B cell (primary cell): ENCODE measurements at regions not wholly inside any gene's neighbourhood (a gene's known extent, or its start where the extent isn't known, plus 50 kb on each side); places are given as distances from the start of the nearest gene placed in this dataset.

ENCODE experiments used
- ATAC-seq: fragments of 200-7000 bp; cut with Tn5 transposase; one replicate; pipeline ENCODE4 v1.10.0; 2021; ENCODE audit warnings: low read depth, mild to moderate bottlenecking, moderate number of reproducible peaks, moderate library complexity
- CTCF ChIA-PET: fragments of 350-600 bp; sonication (Branson Sonifier 250); formaldehyde crosslinking; loops from one replicate; lab custom pipeline; 2021; ENCODE audit warnings: antibody characterized with exemption, inconsistent platforms; lab: Charles Lee
- POLR2A ChIA-PET: fragments of 350-600 bp; sonication (Branson Sonifier 250); formaldehyde crosslinking; loops from one replicate; lab custom pipeline; 2021; ENCODE audit warnings: antibody characterized with exemption; lab: Charles Lee
- DNase-seq: peaks from one replicate; pipeline ENCODE4 v3.0.0; 2013
- H2AFZ ChIP-seq: 2 replicates; pipeline ENCODE4 v1.6.1; 2012; ENCODE audit warnings: mild to moderate bottlenecking, low read depth, low read length; ENCODE audit not compliant: insufficient read depth, poor library complexity, severe bottlenecking
- H3K27ac ChIP-seq, 2 donors: 1 replicate in 1 of 2; 2 replicates in 1 of 2; pipeline ENCODE4 v1.5.1; 2012 to 2013; ENCODE audit warnings: low read length in 2 of 2, mild to moderate bottlenecking in 2 of 2, moderate library complexity in 1 of 2
- H3K27me3 ChIP-seq, 4 experiments: fragments of 200-600 bp in 1 of 4; sonication (generic) in 1 of 4; replicated peaks in 1 of 4; 1 replicate in 2 of 4; 2 replicates in 2 of 4; pipeline versions ENCODE4 v1.6.1 to v1.7.0; 2013 to 2016; ENCODE audit warnings: low read length in 3 of 4, mild to moderate bottlenecking in 2 of 4, mixed read lengths in 1 of 4, moderate library complexity in 1 of 4; ENCODE audit not compliant: insufficient read depth in 4 of 4, control insufficient read depth in 3 of 4; ENCODE audit errors: control extremely low read depth in 1 of 4
- H3K36me3 ChIP-seq, 2 experiments: replicated peaks in 1 of 2; 1 replicate in 1 of 2; 2 replicates in 1 of 2; pipeline versions ENCODE4 v1.6.1 to v1.7.1; 2013; ENCODE audit warnings: low read length in 1 of 2; ENCODE audit not compliant: insufficient read depth in 2 of 2, control insufficient read depth in 1 of 2; ENCODE audit errors: control extremely low read depth in 1 of 2, extremely low read depth in 1 of 2
- H3K4me1 ChIP-seq, 2 donors: fragments of 200-600 bp in 1 of 2; sonication (generic) in 1 of 2; 1 replicate in 1 of 2; 2 replicates in 1 of 2; pipeline versions ENCODE4 v1.5.1 to v1.6.1; 2013 to 2017; ENCODE audit warnings: low read length in 2 of 2; ENCODE audit not compliant: control insufficient read depth in 2 of 2, insufficient read depth in 2 of 2
- H3K4me2 ChIP-seq: replicated peaks from 2 replicates; pipeline ENCODE3; 2012; ENCODE audit warnings: mild to moderate bottlenecking, low read depth, low read length; ENCODE audit not compliant: poor library complexity, severe bottlenecking
- H3K4me3 ChIP-seq, 5 experiments: fragments of 200-600 bp in 1 of 5; sonication (generic) in 1 of 5; 1 replicate in 3 of 5; 2 replicates in 2 of 5; pipeline versions ENCODE4 v1.5.1 to v1.7.0; 2011 to 2016; ENCODE audit warnings: low read length in 4 of 5, mild to moderate bottlenecking in 4 of 5, low read depth in 2 of 5, control low read depth in 1 of 5, moderate library complexity in 1 of 5; ENCODE audit not compliant: insufficient read depth in 1 of 5; ENCODE audit errors: control extremely low read depth in 1 of 5, extremely low read depth in 1 of 5
- H3K79me2 ChIP-seq: fragments of 200-600 bp; sonication (generic); one replicate; pipeline ENCODE4 v1.6.0; 2016; ENCODE audit warnings: low read length; ENCODE audit not compliant: control insufficient read depth, insufficient read depth
- H3K9ac ChIP-seq: fragments of 200-600 bp; sonication (generic); 2 replicates; pipeline ENCODE4 v1.6.1; 2017; ENCODE audit warnings: mild to moderate bottlenecking, low read length, moderate library complexity
- H3K9me3 ChIP-seq, 3 donors: one replicate each; pipeline versions ENCODE4 v1.6.1 to v1.7.1; 2013; ENCODE audit warnings: low read length in 2 of 3; ENCODE audit not compliant: control insufficient read depth in 2 of 3, insufficient read depth in 1 of 3; ENCODE audit errors: control extremely low read depth in 1 of 3
- H4K20me1 ChIP-seq: 2 replicates; pipeline ENCODE4 v1.6.0; 2012; ENCODE audit warnings: mild to moderate bottlenecking, low read length; ENCODE audit not compliant: insufficient read depth, control insufficient read depth, poor library complexity, severe bottlenecking
- H3K27ac Mint-ChIP-seq: one replicate; pipeline ENCODE4 v1.8.0; 2021; ENCODE audit warnings: mixed read lengths
- H3K27me3 Mint-ChIP-seq: one replicate; pipeline ENCODE4 v1.8.0; 2021; ENCODE audit warnings: mixed read lengths
- H3K4me1 Mint-ChIP-seq: one replicate; pipeline ENCODE4 v1.8.0; 2021; ENCODE audit warnings: mixed read lengths
- H3K4me3 Mint-ChIP-seq: one replicate; pipeline ENCODE4 v1.8.0; 2021; ENCODE audit warnings: mixed read lengths
- H3K9me3 Mint-ChIP-seq: one replicate; pipeline ENCODE4 v1.8.0; 2022; ENCODE audit warnings: mixed read lengths; ENCODE audit not compliant: insufficient read depth
- CTCF ChIP-seq: fragments of 200-600 bp; IDR thresholded peaks from one replicate; pipeline ENCODE4 v1.8.0; 2022; ENCODE audit warnings: antibody characterized with exemption, mild to moderate bottlenecking
- EZH2 ChIP-seq: IDR thresholded peaks from 2 replicates; pipeline ENCODE4 v1.6.1; 2012; ENCODE audit warnings: borderline replicate concordance, low read depth, mild to moderate bottlenecking, moderate library complexity, low read length; ENCODE audit not compliant: insufficient read depth, poor library complexity, severe bottlenecking
- WGBS: methylation state at CpG from one replicate; pipeline ENCODE4 v1.1.5; 2013; ENCODE audit warnings: missing lambda C conversion rate; ENCODE audit not compliant: insufficient coverage; 5-methylcytosine and 5-hydroxymethylcytosine counted together
- intact Hi-C: fragments of 100-400 bp; cut with micrococcal nuclease; formaldehyde crosslinking; loops from one replicate; pipeline ENCODE4 v1.10.0; 2022

- Histone ChIP-seq H3K9ac (no peak overlapping the region), H3K27me3 (peaks cover 0 to 4% (median 0%) of the 10 kb centered on the region in 4 experiments), H3K79me2 (no peaks in the 10 kb centered on the region), H3K27ac (no peak overlapping the region), H2AFZ (no peak overlapping the region), H3K4me3 (no peak overlapping the region), H3K9me3 (no peaks in the 10 kb centered on the region), H3K4me1 (no peaks in the 10 kb centered on the region), H4K20me1 (no peaks in the 10 kb centered on the region), H3K36me3 (no peaks in the 10 kb centered on the region), H3K4me2 (no peak overlapping the region)
- Mint-ChIP-seq H3K9me3 (no peaks in the 10 kb centered on the region), H3K4me3 (no peak overlapping the region), H3K27me3 (peaks cover 5% of the 10 kb centered on the region), H3K4me1 (no peaks in the 10 kb centered on the region), H3K27ac (no peak overlapping the region)
- WGBS = 75% methylated on average over 6 of the region's 6 CpGs
- ChIA-PET CTCF (no interaction called here), POLR2A (no interaction called here)
- no peak for DNase-seq
- no peak for ATAC-seq
- intact Hi-C loops = no loop called here
- no peak for TF ChIP-seq CTCF
- TF ChIP-seq EZH2 = no peak
Measured at GRCh38 chr1:29673669-29674626, 437.6 kb downstream of the PTPRU start.

- Mint-ChIP-seq H3K9me3 (no peaks in the 10 kb centered on the region), H3K27ac (no peak overlapping the region), H3K4me3 (no peak overlapping the region), H3K27me3 (peaks cover 5% of the 10 kb centered on the region), H3K4me1 (no peaks in the 10 kb centered on the region)
- no peak overlapping the region for H3K9ac ChIP-seq
- H4K20me1 ChIP-seq = no peaks in the 10 kb centered on the region
- H3K4me1 ChIP-seq = no peaks in the 10 kb centered on the region
- DNase-seq (no peak), ATAC-seq (no peak)
- intact Hi-C loops = no loop called here
- H3K4me2 ChIP-seq = no peak overlapping the region
- ChIA-PET CTCF (no interaction called here), POLR2A (no interaction called here)
- H3K36me3 ChIP-seq = no peaks in the 10 kb centered on the region
- no peaks in the 10 kb centered on the region for H3K79me2 ChIP-seq
- H3K27me3 ChIP-seq = peaks cover 0 to 4% (median 0%) of the 10 kb centered on the region in 4 experiments
- H3K9me3 ChIP-seq = no peaks in the 10 kb centered on the region
- H3K27ac ChIP-seq = no peak overlapping the region
- no peak overlapping the region for H2AFZ ChIP-seq
- TF ChIP-seq EZH2 = no peak
- TF ChIP-seq CTCF = no peak
- H3K4me3 ChIP-seq = no peak overlapping the region
Measured at GRCh38 chr1:29673228-29673500, 436.8 kb downstream of the PTPRU start.
